Glutamatergic neuron (in vitro differentiated cells): ENCODE measurements at regions not wholly inside any gene's neighbourhood (a gene's known extent, or its start where the extent isn't known, plus 50 kb on each side); places are given as distances from the start of the nearest gene placed in this dataset.

Source experiments
- DNase-seq: peaks from one replicate; pipeline ENCODE4 v3.0.0; 2022
- H3K27ac Mint-ChIP-seq: one replicate; pipeline ENCODE4 v1.8.0; 2020; ENCODE audit warnings: mild to moderate bottlenecking, mixed read lengths, inconsistent platforms; ENCODE audit not compliant: unreplicated experiment
- H3K27me3 Mint-ChIP-seq: one replicate; pipeline ENCODE4 v1.8.0; 2020; ENCODE audit warnings: mild to moderate bottlenecking, moderate library complexity, mixed read lengths, inconsistent platforms; ENCODE audit not compliant: unreplicated experiment
- H3K36me3 Mint-ChIP-seq: one replicate; pipeline ENCODE4 v1.8.0; 2020; ENCODE audit warnings: mild to moderate bottlenecking, mixed read lengths, inconsistent platforms; ENCODE audit not compliant: unreplicated experiment
- H3K4me1 Mint-ChIP-seq: one replicate; pipeline ENCODE4 v1.8.0; 2020; ENCODE audit warnings: mild to moderate bottlenecking, low read depth, mixed read lengths, inconsistent platforms; ENCODE audit not compliant: unreplicated experiment
- H3K4me3 Mint-ChIP-seq: one replicate; pipeline ENCODE4 v1.8.0; 2020; ENCODE audit warnings: mild to moderate bottlenecking, mixed read lengths, inconsistent platforms; ENCODE audit not compliant: unreplicated experiment
- H3K9me3 Mint-ChIP-seq: one replicate; pipeline ENCODE4 v1.8.0; 2020; ENCODE audit warnings: mild to moderate bottlenecking, moderate library complexity, mixed read lengths, inconsistent platforms; ENCODE audit not compliant: unreplicated experiment
- CTCF ChIP-seq: fragments of 200-600 bp; sonication (generic); IDR thresholded peaks from one replicate; pipeline ENCODE4 v1.5.0; 2021; ENCODE audit not compliant: partially characterized antibody, unreplicated experiment

GRCh38 chr3:30989276-30990030, 95.0 kb upstream of the GADL1 start:
- no peaks in the 10 kb centered on the region for H3K9me3 Mint-ChIP-seq
- H3K27ac Mint-ChIP-seq: no peak overlapping the region
- no peaks in the 10 kb centered on the region for H3K36me3 Mint-ChIP-seq
- no peak for TF ChIP-seq CTCF
- H3K4me3 Mint-ChIP-seq: no peak overlapping the region
- DNase-seq: no peak
- peaks cover 10% of the 10 kb centered on the region for H3K4me1 Mint-ChIP-seq
- no peaks in the 10 kb centered on the region for H3K27me3 Mint-ChIP-seq

GRCh38 chr3:30996467-30996866, 102.0 kb upstream of the GADL1 start:
- no peak for DNase-seq
- Mint-ChIP-seq H3K27ac (no peak overlapping the region), H3K4me1 (peaks cover 2% of the 10 kb centered on the region), H3K27me3 (no peaks in the 10 kb centered on the region), H3K9me3 (peaks cover 1% of the 10 kb centered on the region), H3K4me3 (no peak overlapping the region), H3K36me3 (no peaks in the 10 kb centered on the region)
- no peak for TF ChIP-seq CTCF

GRCh38 chr3:31002730-31003129, 108.3 kb upstream of the GADL1 start:
- H3K9me3 Mint-ChIP-seq: peaks cover 1% of the 10 kb centered on the region
- H3K4me3 Mint-ChIP-seq: no peak overlapping the region
- TF ChIP-seq CTCF: no peak
- no peak for DNase-seq
- H3K4me1 Mint-ChIP-seq: no peaks in the 10 kb centered on the region
- no peak overlapping the region for H3K27ac Mint-ChIP-seq
- H3K27me3 Mint-ChIP-seq: no peaks in the 10 kb centered on the region
- no peaks in the 10 kb centered on the region for H3K36me3 Mint-ChIP-seq

GRCh38 chr3:31004025-31004678, 109.7 kb upstream of the GADL1 start:
- no peak overlapping the region for H3K4me3 Mint-ChIP-seq
- TF ChIP-seq CTCF: no peak
- H3K27me3 Mint-ChIP-seq: no peaks in the 10 kb centered on the region
- no peak for DNase-seq
- peaks cover 1% of the 10 kb centered on the region for H3K9me3 Mint-ChIP-seq
- H3K27ac Mint-ChIP-seq: no peak overlapping the region
- no peaks in the 10 kb centered on the region for H3K36me3 Mint-ChIP-seq
- H3K4me1 Mint-ChIP-seq: no peaks in the 10 kb centered on the region

GRCh38 chr3:31008994-31009393, 114.5 kb upstream of the GADL1 start:
- H3K4me1 Mint-ChIP-seq: no peaks in the 10 kb centered on the region
- no peaks in the 10 kb centered on the region for H3K9me3 Mint-ChIP-seq

More at GRCh38 chr3:31008994-31009393, 114.5 kb upstream of the GADL1 start:
- H3K27ac Mint-ChIP-seq: no peak overlapping the region
- no peaks in the 10 kb centered on the region for H3K27me3 Mint-ChIP-seq
- no peak for DNase-seq
- no peak overlapping the region for H3K4me3 Mint-ChIP-seq
- H3K36me3 Mint-ChIP-seq: no peaks in the 10 kb centered on the region
- TF ChIP-seq CTCF: no peak
